ENCODE measurements at regions not wholly inside any gene's neighbourhood (a gene's known extent, or its start where the extent isn't known, plus 50 kb on each side); places are given as distances from the start of the nearest gene placed in this dataset.
"Not testable (repeated sequence)": the region's sequence is repeated elsewhere in the genome, so short reads cannot be mapped to it uniquely, and the experiment has no call there.

DNA sequence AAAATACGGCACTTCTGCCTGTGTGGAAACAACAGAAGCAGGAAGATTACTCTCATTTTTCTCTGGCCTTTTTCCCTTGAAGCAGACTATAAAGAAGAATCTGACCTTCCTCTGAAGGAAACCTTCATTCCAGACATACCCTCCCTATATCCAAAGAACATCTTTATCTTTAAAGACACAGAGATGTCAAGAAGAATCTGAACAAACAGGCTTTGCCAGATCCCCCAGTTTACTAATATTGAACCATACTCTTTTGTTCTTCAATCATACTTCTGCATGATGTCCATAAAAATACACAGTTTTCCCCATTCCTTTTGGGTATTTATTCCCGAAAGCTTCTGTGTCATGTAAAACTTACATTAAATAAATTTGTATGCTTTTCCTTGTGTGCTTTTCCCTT is 225.8 kb downstream of the MAT2B start:
- Histone ChIP-seq H3K9ac (ENCODE audit: low read length) (no peak overlapping the region), H3K27ac (ENCODE audit: low read depth, low read length) (no peak overlapping the region), H3K36me3 (ENCODE audit: control insufficient read depth, insufficient read depth, low read length) (no peaks in the 10 kb centered on the region), H3K27me3 (ENCODE audit: control insufficient read depth, insufficient read depth, low read length) (no peaks in the 10 kb centered on the region), H3K4me1 (ENCODE audit: control insufficient read depth, insufficient read depth, low read length) (no peaks in the 10 kb centered on the region), H3K4me3 (ENCODE audit: low read length) (no peak overlapping the region)

- Histone ChIP-seq H3K9ac (ENCODE audit: low read length) (no peak overlapping the region), H3K27me3 (ENCODE audit: control insufficient read depth, insufficient read depth, low read length) (no peaks in the 10 kb centered on the region), H3K4me1 (ENCODE audit: control insufficient read depth, insufficient read depth, low read length) (no peaks in the 10 kb centered on the region), H3K36me3 (ENCODE audit: control insufficient read depth, insufficient read depth, low read length) (no peaks in the 10 kb centered on the region), H3K27ac (ENCODE audit: low read depth, low read length) (no peak overlapping the region), H3K4me3 (ENCODE audit: low read length) (no peak overlapping the region)
These were observed 229.7 kb downstream of the MAT2B start for GRCh38 chr5:163735069-163735468.

DNA sequence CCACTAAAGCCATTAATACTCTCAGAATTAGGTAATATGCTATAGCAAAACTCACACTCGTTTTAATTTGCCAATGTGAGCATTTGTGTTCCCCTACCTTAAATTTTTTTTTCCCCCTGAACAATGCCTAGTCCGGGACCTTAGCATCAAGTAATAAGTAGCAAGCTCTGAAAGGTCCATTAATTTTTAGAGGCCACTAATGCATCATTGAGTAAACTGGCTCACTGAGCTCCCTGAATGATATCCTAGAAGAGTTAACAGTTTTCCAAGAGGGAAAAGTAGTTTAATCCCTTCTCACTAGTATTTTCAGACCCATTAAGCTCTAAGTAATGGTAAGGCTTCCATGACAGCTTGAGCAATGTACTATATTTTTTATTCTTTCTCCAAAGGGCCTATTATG is 242.2 kb downstream of the MAT2B start:
- Histone ChIP-seq H3K4me3 (ENCODE audit: low read length) (no peak overlapping the region), H3K36me3 (ENCODE audit: control insufficient read depth, insufficient read depth, low read length) (no peaks in the 10 kb centered on the region), H3K27ac (ENCODE audit: low read depth, low read length) (no peak overlapping the region), H3K27me3 (ENCODE audit: control insufficient read depth, insufficient read depth, low read length) (no peaks in the 10 kb centered on the region), H3K4me1 (ENCODE audit: control insufficient read depth, insufficient read depth, low read length) (no peaks in the 10 kb centered on the region), H3K9ac (ENCODE audit: low read length) (no peak overlapping the region)

GRCh38 chr5:163748934-163749333 is 243.5 kb downstream of the MAT2B start:
- Histone ChIP-seq H3K4me3 (ENCODE audit: low read length) (no peak overlapping the region), H3K36me3 (ENCODE audit: control insufficient read depth, insufficient read depth, low read length) (no peaks in the 10 kb centered on the region), H3K27me3 (ENCODE audit: control insufficient read depth, insufficient read depth, low read length) (no peaks in the 10 kb centered on the region), H3K9ac (ENCODE audit: low read length) (no peak overlapping the region), H3K4me1 (ENCODE audit: control insufficient read depth, insufficient read depth, low read length) (no peaks in the 10 kb centered on the region), H3K27ac (ENCODE audit: low read depth, low read length) (no peak overlapping the region)

GRCh38 chr5:163750415-163750814 is 245.0 kb downstream of the MAT2B start:
- not testable (repeated sequence) for H3K27me3 ChIP-seq (ENCODE audit: control insufficient read depth, insufficient read depth, low read length); H3K4me1 ChIP-seq (ENCODE audit: control insufficient read depth, insufficient read depth, low read length); H3K36me3 ChIP-seq (ENCODE audit: control insufficient read depth, insufficient read depth, low read length); H3K27ac ChIP-seq (ENCODE audit: low read depth, low read length); H3K4me3 ChIP-seq (ENCODE audit: low read length); H3K9ac ChIP-seq (ENCODE audit: low read length)

GRCh38 chr5:163755505-163755904 is 250.1 kb downstream of the MAT2B start:
- Histone ChIP-seq H3K27me3 (ENCODE audit: control insufficient read depth, insufficient read depth, low read length) (no peaks in the 10 kb centered on the region), H3K4me3 (ENCODE audit: low read length) (no peak overlapping the region), H3K27ac (ENCODE audit: low read depth, low read length) (no peak overlapping the region), H3K9ac (ENCODE audit: low read length) (no peak overlapping the region), H3K36me3 (ENCODE audit: control insufficient read depth, insufficient read depth, low read length) (no peaks in the 10 kb centered on the region), H3K4me1 (ENCODE audit: control insufficient read depth, insufficient read depth, low read length) (no peaks in the 10 kb centered on the region)

DNA sequence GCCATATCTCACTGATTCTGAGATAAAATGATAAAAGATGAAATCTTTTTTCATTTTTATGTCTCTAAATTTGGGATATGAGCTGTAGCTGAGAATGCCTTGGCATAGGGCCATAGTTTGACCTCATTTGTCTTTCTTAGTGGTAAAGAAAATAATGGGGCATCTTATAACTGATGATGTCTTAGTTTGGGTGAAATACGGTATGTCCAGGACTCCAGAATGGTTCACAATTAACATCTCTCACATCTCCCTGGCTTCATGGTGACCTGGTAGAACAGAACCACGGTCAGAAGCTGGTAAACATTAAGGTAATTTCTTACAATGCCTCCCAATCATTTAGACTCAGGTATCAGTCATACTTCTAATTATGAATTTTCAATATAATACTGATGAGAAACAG is 250.8 kb downstream of the MAT2B start:
- no peak overlapping the region for H3K9ac ChIP-seq (ENCODE audit: low read length)
- no peaks in the 10 kb centered on the region for H3K36me3 ChIP-seq (ENCODE audit: control insufficient read depth, insufficient read depth, low read length)
- no peak overlapping the region for H3K4me3 ChIP-seq (ENCODE audit: low read length)
- H3K27me3 ChIP-seq (ENCODE audit: control insufficient read depth, insufficient read depth, low read length), result no peaks in the 10 kb centered on the region
- no peak overlapping the region for H3K27ac ChIP-seq (ENCODE audit: low read depth, low read length)
- H3K4me1 ChIP-seq (ENCODE audit: control insufficient read depth, insufficient read depth, low read length), result no peaks in the 10 kb centered on the region

DNA sequence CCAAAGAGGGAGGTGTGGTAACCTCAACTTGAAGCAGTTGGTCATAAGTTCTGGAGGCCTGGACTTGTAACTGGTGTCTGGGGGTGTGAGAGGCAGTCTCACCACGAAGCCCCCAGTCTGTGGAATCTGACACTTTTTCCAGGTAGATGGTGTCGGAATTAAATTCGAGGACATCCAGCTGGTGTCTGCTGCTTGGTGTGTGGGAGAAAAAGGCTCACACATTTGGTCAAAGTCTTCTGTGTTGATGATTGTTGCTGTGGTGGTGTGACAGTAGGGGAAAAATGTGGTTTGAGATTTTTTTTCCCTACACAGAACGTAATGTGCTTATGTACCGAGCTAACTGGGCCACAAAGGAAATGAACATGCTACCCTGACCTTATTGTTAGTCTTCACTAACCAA is 251.9 kb downstream of the MAT2B start:
- Histone ChIP-seq H3K27me3 (ENCODE audit: control insufficient read depth, insufficient read depth, low read length) (no peaks in the 10 kb centered on the region), H3K27ac (ENCODE audit: low read depth, low read length) (no peak overlapping the region), H3K36me3 (ENCODE audit: control insufficient read depth, insufficient read depth, low read length) (no peaks in the 10 kb centered on the region), H3K4me3 (ENCODE audit: low read length) (no peak overlapping the region), H3K9ac (ENCODE audit: low read length) (no peak overlapping the region), H3K4me1 (ENCODE audit: control insufficient read depth, insufficient read depth, low read length) (no peaks in the 10 kb centered on the region)

- Histone ChIP-seq H3K9ac (ENCODE audit: low read length) (no peak overlapping the region), H3K4me1 (ENCODE audit: control insufficient read depth, insufficient read depth, low read length) (no peaks in the 10 kb centered on the region), H3K36me3 (ENCODE audit: control insufficient read depth, insufficient read depth, low read length) (no peaks in the 10 kb centered on the region), H3K27ac (ENCODE audit: low read depth, low read length) (no peak overlapping the region), H3K27me3 (ENCODE audit: control insufficient read depth, insufficient read depth, low read length) (no peaks in the 10 kb centered on the region), H3K4me3 (ENCODE audit: low read length) (no peak overlapping the region)
These were observed 252.9 kb downstream of the MAT2B start for GRCh38 chr5:163758283-163758711.

DNA sequence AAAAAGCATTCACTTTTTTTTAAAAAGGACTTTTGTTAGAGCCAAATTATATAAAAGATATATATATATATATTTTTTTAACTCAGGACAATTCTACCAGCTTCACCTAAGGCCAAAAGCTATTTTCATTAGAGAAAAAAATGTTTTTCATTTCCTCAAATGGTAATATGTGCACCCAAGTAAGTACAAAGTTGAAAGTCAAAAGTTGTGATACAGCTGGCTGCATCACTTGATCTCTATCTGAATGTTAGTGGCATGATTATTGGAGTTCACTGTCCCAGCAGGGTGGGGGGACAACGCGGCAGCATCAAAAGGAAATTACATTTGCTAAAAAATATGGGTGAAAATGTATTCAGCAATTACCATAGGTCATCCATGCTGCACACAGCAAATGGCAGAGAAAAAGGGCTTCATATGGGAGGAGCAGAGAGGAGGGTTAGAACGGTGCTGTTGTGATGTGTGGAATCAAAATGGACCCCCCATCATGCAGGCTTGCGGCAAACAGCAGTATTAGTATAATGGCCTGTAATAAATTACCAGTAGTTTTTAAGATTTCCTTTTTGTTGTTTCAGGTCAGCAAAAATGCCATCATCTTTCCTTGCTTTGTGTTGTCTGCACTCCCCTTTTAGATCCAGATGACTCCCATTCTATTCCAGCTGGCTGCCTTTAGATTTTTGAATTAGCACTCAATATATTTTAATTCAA is 253.7 kb downstream of the MAT2B start:
- Histone ChIP-seq H3K27ac (ENCODE audit: low read depth, low read length) (no peak overlapping the region), H3K4me3 (ENCODE audit: low read length) (no peak overlapping the region), H3K9ac (ENCODE audit: low read length) (no peak overlapping the region), H3K36me3 (ENCODE audit: control insufficient read depth, insufficient read depth, low read length) (no peaks in the 10 kb centered on the region), H3K4me1 (ENCODE audit: control insufficient read depth, insufficient read depth, low read length) (no peaks in the 10 kb centered on the region), H3K27me3 (ENCODE audit: control insufficient read depth, insufficient read depth, low read length) (no peaks in the 10 kb centered on the region)

DNA sequence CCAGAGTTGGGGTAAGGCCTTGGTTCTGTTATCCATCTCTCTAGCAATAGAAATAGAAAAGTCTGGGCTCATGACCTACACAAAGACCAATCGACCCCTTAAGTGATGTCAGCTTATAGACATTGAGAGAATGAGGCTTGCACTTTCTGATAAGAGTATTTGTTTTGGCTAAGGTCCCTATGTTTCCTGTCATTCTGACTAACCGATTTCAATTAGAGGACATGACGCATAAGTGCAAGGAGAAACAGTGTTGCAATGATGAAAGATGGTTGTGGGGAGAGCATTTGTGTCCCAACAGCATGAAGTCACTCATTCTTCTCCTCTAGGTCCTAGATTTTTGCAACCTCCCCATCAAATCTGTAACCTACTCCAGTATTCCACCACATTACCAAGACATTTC is 255.1 kb downstream of the MAT2B start:
- no peak overlapping the region for H3K4me3 ChIP-seq (ENCODE audit: low read length)
- H3K27me3 ChIP-seq (ENCODE audit: control insufficient read depth, insufficient read depth, low read length), result no peaks in the 10 kb centered on the region
- H3K9ac ChIP-seq (ENCODE audit: low read length), result no peak overlapping the region
- H3K36me3 ChIP-seq (ENCODE audit: control insufficient read depth, insufficient read depth, low read length), result no peaks in the 10 kb centered on the region
- no peaks in the 10 kb centered on the region for H3K4me1 ChIP-seq (ENCODE audit: control insufficient read depth, insufficient read depth, low read length)
- H3K27ac ChIP-seq (ENCODE audit: low read depth, low read length), result no peak overlapping the region

GRCh38 chr5:163766936-163767670 is 261.7 kb downstream of the MAT2B start:
- Histone ChIP-seq H3K4me1 (ENCODE audit: control insufficient read depth, insufficient read depth, low read length) (no peaks in the 10 kb centered on the region), H3K27me3 (ENCODE audit: control insufficient read depth, insufficient read depth, low read length) (no peaks in the 10 kb centered on the region), H3K9ac (ENCODE audit: low read length) (no peak overlapping the region), H3K36me3 (ENCODE audit: control insufficient read depth, insufficient read depth, low read length) (no peaks in the 10 kb centered on the region), H3K27ac (ENCODE audit: low read depth, low read length) (no peak overlapping the region), H3K4me3 (ENCODE audit: low read length) (no peak overlapping the region)

- no peaks in the 10 kb centered on the region for H3K4me1 ChIP-seq (ENCODE audit: control insufficient read depth, insufficient read depth, low read length)
- no peak overlapping the region for H3K4me3 ChIP-seq (ENCODE audit: low read length)
- H3K27me3 ChIP-seq (ENCODE audit: control insufficient read depth, insufficient read depth, low read length), result no peaks in the 10 kb centered on the region
- H3K36me3 ChIP-seq (ENCODE audit: control insufficient read depth, insufficient read depth, low read length), result no peaks in the 10 kb centered on the region
- no peak overlapping the region for H3K27ac ChIP-seq (ENCODE audit: low read depth, low read length)
- no peak overlapping the region for H3K9ac ChIP-seq (ENCODE audit: low read length)
These were observed 265.2 kb downstream of the MAT2B start for GRCh38 chr5:163770625-163771024.

Measured in rectal smooth muscle tissue (tissue), 1 donor.